Inferior parietal cortex (tissue), 1 donor: ENCODE measurements at regions not wholly inside any gene's neighbourhood (a gene's known extent, or its start where the extent isn't known, plus 50 kb on each side); places are given as distances from the start of the nearest gene placed in this dataset.

Experiments
- DNase-seq: peaks from one replicate; pipeline ENCODE4 v3.0.0-alpha.2; 2016; ENCODE audit errors: extremely low spot score

GRCh38 chr1:99163671-99164070 is 100.6 kb upstream of the PLPPR4 start:
- no peak for DNase-seq

- DNase-seq = no peak
Measured at GRCh38 chr1:99170516-99170915, 93.8 kb upstream of the PLPPR4 start.

- DNase-seq = no peak
Measured at GRCh38 chr1:99171184-99171813, 93.0 kb upstream of the PLPPR4 start.

- DNase-seq = peak; percentile 57
Measured at GRCh38 chr1:99173282-99173681, 91.0 kb upstream of the PLPPR4 start.

GRCh38 chr1:99173900-99174299 is 90.4 kb upstream of the PLPPR4 start:
- DNase-seq = no peak

GRCh38 chr1:99176753-99177152 is 87.5 kb upstream of the PLPPR4 start:
- DNase-seq = no peak

- DNase-seq = no peak
Measured at GRCh38 chr1:99177465-99177864, 86.8 kb upstream of the PLPPR4 start.

- peak; percentile 96 for DNase-seq
Measured at GRCh38 chr1:99180343-99180808, 83.9 kb upstream of the PLPPR4 start.

GRCh38 chr1:99180915-99181314 is 83.4 kb upstream of the PLPPR4 start:
- DNase-seq = no peak

- no peak for DNase-seq
Measured at GRCh38 chr1:99181892-99182291, 82.4 kb upstream of the PLPPR4 start.

GRCh38 chr1:99185196-99185595 is 79.1 kb upstream of the PLPPR4 start:
- DNase-seq = no peak

- no peak for DNase-seq
Measured at GRCh38 chr1:99193431-99193830, 70.9 kb upstream of the PLPPR4 start.

GRCh38 chr1:99198393-99198792 is 65.9 kb upstream of the PLPPR4 start:
- no peak for DNase-seq

GRCh38 chr1:99207216-99207615 is 57.1 kb upstream of the PLPPR4 start:
- DNase-seq = no peak
